Left lung (tissue), 4 donors: ENCODE measurements at regions not wholly inside any gene's neighbourhood (a gene's known extent, or its start where the extent isn't known, plus 50 kb on each side); places are given as distances from the start of the nearest gene placed in this dataset.
A peak's percentile ranks its signal among the peaks of the same experiment; 100 is the strongest.

Experiments used
- ATAC-seq: fragments of 200-7000 bp; cut with Tn5 transposase; one replicate; pipeline ENCODE4 v1.9.1; 2020; ENCODE audit warnings: moderate library complexity
- DNase-seq, 4 donors: peaks; one replicate each; pipeline ENCODE4 v3.0.0-alpha.2; 2013 to 2020
- H3K27ac ChIP-seq, 2 donors: fragments of 200-600 bp; sonication (generic) in 1 of 2; one replicate each; pipeline versions ENCODE4 v1.5.0 to v1.8.0; 2020 to 2021
- H3K27me3 ChIP-seq, 2 donors: fragments of 200-600 bp; sonication (generic) in 1 of 2; one replicate each; pipeline versions ENCODE4 v1.5.0 to v1.8.0; 2020 to 2021
- H3K36me3 ChIP-seq, 2 donors: fragments of 200-600 bp; sonication (generic) in 1 of 2; one replicate each; pipeline versions ENCODE4 v1.5.0 to v1.8.0; 2020 to 2021
- H3K4me1 ChIP-seq, 2 donors: fragments of 200-600 bp; one replicate each; pipeline ENCODE4 v1.8.0; 2021
- H3K4me3 ChIP-seq, 2 donors: fragments of 200-600 bp; sonication (generic) in 1 of 2; one replicate each; pipeline versions ENCODE4 v1.5.0 to v1.8.0; 2020 to 2021; ENCODE audit warnings: mild to moderate bottlenecking in 1 of 2
- H3K9me3 ChIP-seq, 2 donors: fragments of 200-600 bp; sonication (generic) in 1 of 2; one replicate each; pipeline versions ENCODE4 v1.5.0 to v1.8.0; 2020 to 2021
- CTCF ChIP-seq, 2 donors: fragments of 200-600 bp; sonication (generic) in 1 of 2; IDR thresholded peaks; one replicate each; pipeline versions ENCODE4 v1.5.0 to v1.8.0; 2021; ENCODE audit warnings: antibody characterized with exemption in 2 of 2
- intact Hi-C, 2 donors: fragments of 100-400 bp; cut with DNase I; formaldehyde crosslinking; loops; one replicate each; pipeline versions ENCODE4 v1.11.2 to v1.14.2; 2022
- donor health status: DM: no; HTN: yes; CAD: no.
- donor health status: DM: no; HTN: no; CAD: no.

GRCh38 chr21:36207577-36208320, 51.1 kb downstream of the DOP1B start:
- H3K27ac ChIP-seq = no peak overlapping the region
- H3K4me1 ChIP-seq = peaks cover 0 to 7% of the 10 kb centered on the region in 2 donors
- DNase-seq (no peak), ATAC-seq (no peak)
- H3K4me3 ChIP-seq = no peak overlapping the region
- intact Hi-C loops = no loop called here
- H3K9me3 ChIP-seq = no peaks in the 10 kb centered on the region
- peaks cover 0 to 43% of the 10 kb centered on the region in 2 donors for H3K36me3 ChIP-seq
- no peak for TF ChIP-seq CTCF (IDR thresholded peaks at IDR 0.05)
- no peaks in the 10 kb centered on the region for H3K27me3 ChIP-seq

GRCh38 chr21:36208326-36209013, 51.8 kb downstream of the DOP1B start:
- TF ChIP-seq CTCF (IDR thresholded peaks at IDR 0.05) = no peak
- DNase-seq (no peak), ATAC-seq (no peak)
- intact Hi-C loops = no loop called here
- Histone ChIP-seq H3K4me1 (peaks cover 0 to 7% of the 10 kb centered on the region in 2 donors), H3K27ac (no peak overlapping the region), H3K36me3 (peaks cover 0 to 51% of the 10 kb centered on the region in 2 donors), H3K9me3 (no peaks in the 10 kb centered on the region), H3K4me3 (no peak overlapping the region), H3K27me3 (no peaks in the 10 kb centered on the region)

- ATAC-seq = peak; percentile 83
- H3K9me3 ChIP-seq = no peaks in the 10 kb centered on the region
These were observed 53.1 kb downstream of the DOP1B start for GRCh38 chr21:36209626-36210171.

GRCh38 chr21:36210779-36211659, 54.4 kb downstream of the DOP1B start:
- intact Hi-C loops = no loop called here

More at GRCh38 chr21:36209626-36210171, 53.1 kb downstream of the DOP1B start:
- peak; percentile 24 to 35 for TF ChIP-seq CTCF (IDR thresholded peaks at IDR 0.05)
- peak in 2 of 4 donors; percentile 4 to 46 for DNase-seq
- Histone ChIP-seq H3K4me3 (no peak overlapping the region), H3K4me1 (peaks cover 0 to 7% of the 10 kb centered on the region in 2 donors), H3K27me3 (no peaks in the 10 kb centered on the region), H3K27ac (no peak overlapping the region), H3K36me3 (peaks cover 0 to 63% of the 10 kb centered on the region in 2 donors)
- intact Hi-C loops = no loop called here

More at GRCh38 chr21:36210779-36211659, 54.4 kb downstream of the DOP1B start:
- no peak for DNase-seq
- no peaks in the 10 kb centered on the region for H3K9me3 ChIP-seq
- no peak for TF ChIP-seq CTCF (IDR thresholded peaks at IDR 0.05)
- H3K4me1 ChIP-seq = peaks cover 0 to 7% of the 10 kb centered on the region in 2 donors
- peaks cover 0 to 71% of the 10 kb centered on the region in 2 donors for H3K36me3 ChIP-seq
- no peak overlapping the region for H3K27ac ChIP-seq
- no peak overlapping the region for H3K4me3 ChIP-seq
- no peaks in the 10 kb centered on the region for H3K27me3 ChIP-seq
- no peak for ATAC-seq
